Liver (tissue), 3 donors: ENCODE measurements at regions not wholly inside any gene's neighbourhood (a gene's known extent, or its start where the extent isn't known, plus 50 kb on each side); places are given as distances from the start of the nearest gene placed in this dataset.

Experiments
- CTCF ChIP-seq: fragments of 150-350 bp; IDR thresholded peaks from 2 replicates; pipeline ENCODE4 v1.5.1; 2017; ENCODE audit warnings: improper control_type of control experiment, low read depth, low read length; ENCODE audit not compliant: missing input control
- EGR1 ChIP-seq, 2 donors: IDR thresholded peaks; 2 replicates each; pipeline ENCODE4 v1.6.1; 2016 to 2018; ENCODE audit warnings: antibody characterized with exemption in 2 of 2, low read depth in 2 of 2
- FOXA1 ChIP-seq: IDR thresholded peaks from 2 replicates; pipeline ENCODE4 v1.6.1; 2016; ENCODE audit warnings: antibody characterized with exemption
- GABPA ChIP-seq, 2 donors: IDR thresholded peaks in 1 of 2; conservative IDR thresholded peaks in 1 of 2; 2 replicates each; pipeline ENCODE4 v1.6.1; 2016; ENCODE audit warnings: antibody characterized with exemption in 2 of 2, mild to moderate bottlenecking in 1 of 2, moderate library complexity in 1 of 2
- HNF4G ChIP-seq: IDR thresholded peaks from 2 replicates; pipeline ENCODE4 v1.6.1; 2016; ENCODE audit warnings: antibody characterized with exemption
- JUND ChIP-seq, 2 donors: IDR thresholded peaks; 2 replicates each; pipeline ENCODE4 v1.6.1; 2016; ENCODE audit warnings: antibody characterized with exemption in 2 of 2
- RAD21 ChIP-seq, 2 donors: IDR thresholded peaks; 2 replicates each; pipeline ENCODE4 v1.6.1; 2016; ENCODE audit warnings: antibody characterized with exemption in 2 of 2, mild to moderate bottlenecking in 2 of 2
- REST ChIP-seq: IDR thresholded peaks from 2 replicates; pipeline ENCODE4 v1.6.1; 2016; ENCODE audit warnings: antibody characterized with exemption, mild to moderate bottlenecking
- SP1 ChIP-seq: IDR thresholded peaks from 2 replicates; pipeline ENCODE4 v1.6.1; 2018; ENCODE audit warnings: antibody characterized with exemption, mild to moderate bottlenecking
- TAF1 ChIP-seq: conservative IDR thresholded peaks from 2 replicates; pipeline ENCODE4 v1.6.1; 2016; ENCODE audit warnings: antibody characterized with exemption, mild to moderate bottlenecking
- ZBTB33 ChIP-seq: IDR thresholded peaks from 2 replicates; pipeline ENCODE4 v1.6.1; 2016; ENCODE audit warnings: antibody characterized with exemption
- TF ChIP-seq, protein P1 (sequence below): IDR thresholded peaks from 2 replicates; pipeline ENCODE4 v1.6.1; 2016; ENCODE audit warnings: antibody characterized with exemption
- donor health status: healthy.
- donor health status: healthy.

GRCh38 chr15:94840794-94841783 lies 609.7 kb downstream of the MCTP2 start:
- no peak for TF ChIP-seq CTCF
- TF ChIP-seq, protein P1, sequence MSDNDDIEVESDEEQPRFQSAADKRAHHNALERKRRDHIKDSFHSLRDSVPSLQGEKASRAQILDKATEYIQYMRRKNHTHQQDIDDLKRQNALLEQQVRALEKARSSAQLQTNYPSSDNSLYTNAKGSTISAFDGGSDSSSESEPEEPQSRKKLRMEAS: no peak
- TF ChIP-seq HNF4G: no peak
- no peak for TF ChIP-seq SP1
- TF ChIP-seq EGR1 (IDR thresholded peaks at IDR 0.05; ENCODE audit: low read depth in 2 of 2): no peak
- TF ChIP-seq RAD21 (IDR thresholded peaks at IDR 0.05): no peak
- TF ChIP-seq TAF1: no peak
- no peak for TF ChIP-seq JUND (IDR thresholded peaks at IDR 0.05)
- TF ChIP-seq GABPA (IDR thresholded peaks at IDR 0.05 in 1 of 2, conservative IDR thresholded peaks at IDR 0.05 in 1 of 2): no peak
- TF ChIP-seq REST: no peak
- no peak for TF ChIP-seq ZBTB33
- TF ChIP-seq FOXA1: no peak
